ENCODE measurements at regions not wholly inside any gene's neighbourhood (a gene's known extent, or its start where the extent isn't known, plus 50 kb on each side); places are given as distances from the start of the nearest gene placed in this dataset.

DNA sequence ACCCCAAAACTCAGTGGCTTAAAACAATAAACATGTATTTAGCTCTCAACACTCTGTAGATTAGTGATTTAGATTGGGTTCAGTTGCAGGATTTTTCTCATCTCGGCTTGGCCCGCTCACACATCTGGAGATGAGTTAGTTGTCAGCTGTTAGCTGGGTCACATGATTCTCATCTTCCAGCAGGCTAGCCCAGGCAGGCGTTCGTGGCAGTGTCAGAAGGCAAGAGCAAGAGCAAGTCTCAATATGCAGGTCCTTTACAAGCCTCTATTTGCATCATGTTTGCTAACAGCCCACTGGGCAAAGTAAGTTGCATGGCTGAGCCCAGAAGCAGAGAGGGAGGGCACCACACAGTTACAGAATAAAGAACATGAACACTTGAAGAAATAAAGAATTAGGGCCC lies 83.6 kb upstream of the MYLIP start:
- FAIRE-seq (no peak), DNase-seq (ENCODE audit: low read depth in 1 of 2, low spot score in 1 of 2) (no peak), ATAC-seq (no peak)
- TF ChIP-seq ATOH8 (CRISPR knock-in tag; IDR thresholded peaks at IDR 0.05; ENCODE audit: low read depth) (no peak), RNF2 (IDR thresholded peaks at IDR 0.05; ENCODE audit: borderline replicate concordance, low read depth) (no peak), ESRRA (IDR thresholded peaks at IDR 0.05; ENCODE audit: borderline replicate concordance, low read length) (no peak), GATA3 (IDR thresholded peaks at IDR 0.05; ENCODE audit: borderline replicate concordance) (no peak)
- TF ChIP-seq, protein P1, sequence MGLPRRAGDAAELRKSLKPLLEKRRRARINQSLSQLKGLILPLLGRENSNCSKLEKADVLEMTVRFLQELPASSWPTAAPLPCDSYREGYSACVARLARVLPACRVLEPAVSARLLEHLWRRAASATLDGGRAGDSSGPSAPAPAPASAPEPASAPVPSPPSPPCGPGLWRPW (IDR thresholded peaks at IDR 0.05) = no peak
- H3K9me3 ChIP-seq = no peaks in the 10 kb centered on the region
- H3K27ac ChIP-seq = no peak overlapping the region
- no peaks in the 10 kb centered on the region for H3K4me1 ChIP-seq
- CTCF ChIA-PET = interaction anchor here (1.2 kb wide), 1 partner anchor 10 kb away, joined by 3 read pairs; no protein-coding TSS in a partner anchor
- H3K4me2 ChIP-seq = no peak overlapping the region
- 25% methylated on average over 4 of the region's 4 CpGs for WGBS (ENCODE audit: missing lambda C conversion rate)
- POLR2A ChIA-PET = no interaction called here
- H3K4me3 ChIP-seq = no peak overlapping the region

GRCh38 chr6:16044211-16044643 lies 84.7 kb upstream of the MYLIP start:
- CTCF ChIA-PET = no interaction called here
- TF ChIP-seq NPAS2 (CRISPR knock-in tag; IDR thresholded peaks at IDR 0.05; ENCODE audit: borderline replicate concordance) (no peak), EP300 (IDR thresholded peaks at IDR 0.05) (no peak), USF2 (IDR thresholded peaks at IDR 0.05) (no peak), RFX5 (IDR thresholded peaks at IDR 0.05) (no peak), RNF2 (IDR thresholded peaks at IDR 0.05; ENCODE audit: borderline replicate concordance, low read depth) (no peak), CHD4 (IDR thresholded peaks at IDR 0.05; ENCODE audit: borderline replicate concordance) (no peak), TP53 (CRISPR knock-in tag; IDR thresholded peaks at IDR 0.05) (no peak), FOSB (CRISPR knock-in tag; IDR thresholded peaks at IDR 0.05) (no peak), CBX2 (IDR thresholded peaks at IDR 0.05; ENCODE audit: borderline replicate concordance, low read depth) (no peak)
- TF ChIP-seq, protein P2, sequence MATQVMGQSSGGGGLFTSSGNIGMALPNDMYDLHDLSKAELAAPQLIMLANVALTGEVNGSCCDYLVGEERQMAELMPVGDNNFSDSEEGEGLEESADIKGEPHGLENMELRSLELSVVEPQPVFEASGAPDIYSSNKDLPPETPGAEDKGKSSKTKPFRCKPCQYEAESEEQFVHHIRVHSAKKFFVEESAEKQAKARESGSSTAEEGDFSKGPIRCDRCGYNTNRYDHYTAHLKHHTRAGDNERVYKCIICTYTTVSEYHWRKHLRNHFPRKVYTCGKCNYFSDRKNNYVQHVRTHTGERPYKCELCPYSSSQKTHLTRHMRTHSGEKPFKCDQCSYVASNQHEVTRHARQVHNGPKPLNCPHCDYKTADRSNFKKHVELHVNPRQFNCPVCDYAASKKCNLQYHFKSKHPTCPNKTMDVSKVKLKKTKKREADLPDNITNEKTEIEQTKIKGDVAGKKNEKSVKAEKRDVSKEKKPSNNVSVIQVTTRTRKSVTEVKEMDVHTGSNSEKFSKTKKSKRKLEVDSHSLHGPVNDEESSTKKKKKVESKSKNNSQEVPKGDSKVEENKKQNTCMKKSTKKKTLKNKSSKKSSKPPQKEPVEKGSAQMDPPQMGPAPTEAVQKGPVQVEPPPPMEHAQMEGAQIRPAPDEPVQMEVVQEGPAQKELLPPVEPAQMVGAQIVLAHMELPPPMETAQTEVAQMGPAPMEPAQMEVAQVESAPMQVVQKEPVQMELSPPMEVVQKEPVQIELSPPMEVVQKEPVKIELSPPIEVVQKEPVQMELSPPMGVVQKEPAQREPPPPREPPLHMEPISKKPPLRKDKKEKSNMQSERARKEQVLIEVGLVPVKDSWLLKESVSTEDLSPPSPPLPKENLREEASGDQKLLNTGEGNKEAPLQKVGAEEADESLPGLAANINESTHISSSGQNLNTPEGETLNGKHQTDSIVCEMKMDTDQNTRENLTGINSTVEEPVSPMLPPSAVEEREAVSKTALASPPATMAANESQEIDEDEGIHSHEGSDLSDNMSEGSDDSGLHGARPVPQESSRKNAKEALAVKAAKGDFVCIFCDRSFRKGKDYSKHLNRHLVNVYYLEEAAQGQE (IDR thresholded peaks at IDR 0.05) = no peak
- H3K9me3 ChIP-seq = no peaks in the 10 kb centered on the region
- FAIRE-seq (no peak), DNase-seq (ENCODE audit: low read depth in 1 of 2, low spot score in 1 of 2) (no peak), ATAC-seq (no peak)
- H3K27ac ChIP-seq = no peak overlapping the region
- POLR2A ChIA-PET = no interaction called here
- WGBS (ENCODE audit: missing lambda C conversion rate) = 8% methylated on average over 2 of the region's 2 CpGs
- H3K4me2 ChIP-seq = no peak overlapping the region
- no peak overlapping the region for H3K4me3 ChIP-seq
- no peaks in the 10 kb centered on the region for H3K4me1 ChIP-seq

- Histone ChIP-seq H3K4me1 (no peaks in the 10 kb centered on the region), H3K9me3 (no peaks in the 10 kb centered on the region), H3K4me3 (no peak overlapping the region), H3K4me2 (no peak overlapping the region), H3K27ac (no peak overlapping the region)
- TF ChIP-seq ESRRA (IDR thresholded peaks at IDR 0.05; ENCODE audit: borderline replicate concordance, low read length) (no peak), HOXA7 (CRISPR knock-in tag; IDR thresholded peaks at IDR 0.05) (no peak), ZC3H11A (IDR thresholded peaks at IDR 0.05) (no peak), RFX5 (IDR thresholded peaks at IDR 0.05) (no peak), RAD21 (conservative IDR thresholded peaks at IDR 0.05 in 1 of 2, IDR thresholded peaks at IDR 0.05 in 1 of 2) (no peak), FOXS1 (CRISPR knock-in tag; IDR thresholded peaks at IDR 0.05) (no peak), GATA3 (IDR thresholded peaks at IDR 0.05; ENCODE audit: borderline replicate concordance) (no peak), JUN (IDR thresholded peaks at IDR 0.05) (no peak)
- TF ChIP-seq, protein P2 (IDR thresholded peaks at IDR 0.05) = no peak
- 32% methylated on average over 5 of the region's 5 CpGs for WGBS (ENCODE audit: missing lambda C conversion rate)
- CTCF ChIA-PET = no interaction called here
- FAIRE-seq (no peak), DNase-seq (ENCODE audit: low read depth in 1 of 2, low spot score in 1 of 2) (no peak), ATAC-seq (no peak)
- POLR2A ChIA-PET = no interaction called here
Observed at GRCh38 chr6:16043171-16044135, 85.4 kb upstream of the MYLIP start.

Data from A549 (cell line).